ENCODE measurements at regions not wholly inside any gene's neighbourhood (a gene's known extent, or its start where the extent isn't known, plus 50 kb on each side); places are given as distances from the start of the nearest gene placed in this dataset.

- peak; percentile 53 for DNase-seq (ENCODE audit: insufficient read length, low spot score, missing footprints)
- no peak for TF ChIP-seq CTCF (IDR thresholded peaks at IDR 0.05; ENCODE audit: extremely low read depth, low read depth, low read length)
- Histone ChIP-seq H4K20me1 (ENCODE audit: insufficient read depth, low read length) (no peaks in the 10 kb centered on the region), H3K4me3 (ENCODE audit: insufficient read depth, low read length) (no peak overlapping the region), H3K4me2 (ENCODE audit: insufficient read depth, low read length) (no peak overlapping the region), H3K4me1 (ENCODE audit: insufficient read depth, low read length) (no peaks in the 10 kb centered on the region), H3K27ac (ENCODE audit: low read depth, low read length) (no peak overlapping the region), H2AFZ (ENCODE audit: low read length) (no peak overlapping the region), H3K27me3 (ENCODE audit: insufficient read depth, low read length) (no peaks in the 10 kb centered on the region), H3K36me3 (ENCODE audit: insufficient read depth, low read length) (no peaks in the 10 kb centered on the region), H3K9me3 (ENCODE audit: low read depth, low read length) (peaks cover 6% of the 10 kb centered on the region), H3K79me2 (ENCODE audit: insufficient read depth, low read length) (no peaks in the 10 kb centered on the region)
Measured at GRCh38 chr7:156446990-156447389, 193.6 kb upstream of the RNF32 start.

- no peaks in the 10 kb centered on the region for H3K4me1 ChIP-seq (ENCODE audit: insufficient read depth, low read length)
- no peaks in the 10 kb centered on the region for H3K36me3 ChIP-seq (ENCODE audit: insufficient read depth, low read length)
- H3K4me3 ChIP-seq (ENCODE audit: insufficient read depth, low read length), result no peak overlapping the region
- no peak overlapping the region for H2AFZ ChIP-seq (ENCODE audit: low read length)
- H3K27ac ChIP-seq (ENCODE audit: low read depth, low read length), result no peak overlapping the region
- DNase-seq (ENCODE audit: insufficient read length, low spot score, missing footprints), result no peak
- H3K27me3 ChIP-seq (ENCODE audit: insufficient read depth, low read length), result no peaks in the 10 kb centered on the region
- H3K79me2 ChIP-seq (ENCODE audit: insufficient read depth, low read length), result no peaks in the 10 kb centered on the region
- no peaks in the 10 kb centered on the region for H4K20me1 ChIP-seq (ENCODE audit: insufficient read depth, low read length)
- no peak overlapping the region for H3K4me2 ChIP-seq (ENCODE audit: insufficient read depth, low read length)
- peaks cover 6% of the 10 kb centered on the region for H3K9me3 ChIP-seq (ENCODE audit: low read depth, low read length)
- no peak for TF ChIP-seq CTCF (IDR thresholded peaks at IDR 0.05; ENCODE audit: extremely low read depth, low read depth, low read length)
Measured at GRCh38 chr7:156445997-156446761, 194.4 kb upstream of the RNF32 start.

GRCh38 chr7:156442516-156442915 lies 198.1 kb upstream of the RNF32 start:
- no peaks in the 10 kb centered on the region for H3K27me3 ChIP-seq (ENCODE audit: insufficient read depth, low read length)
- no peak overlapping the region for H3K4me2 ChIP-seq (ENCODE audit: insufficient read depth, low read length)
- no peak for DNase-seq (ENCODE audit: insufficient read length, low spot score, missing footprints)
- H4K20me1 ChIP-seq (ENCODE audit: insufficient read depth, low read length), result no peaks in the 10 kb centered on the region
- H3K4me1 ChIP-seq (ENCODE audit: insufficient read depth, low read length), result no peaks in the 10 kb centered on the region
- H3K9me3 ChIP-seq (ENCODE audit: low read depth, low read length), result no peaks in the 10 kb centered on the region
- H3K4me3 ChIP-seq (ENCODE audit: insufficient read depth, low read length), result no peak overlapping the region
- H3K27ac ChIP-seq (ENCODE audit: low read depth, low read length), result no peak overlapping the region
- H3K36me3 ChIP-seq (ENCODE audit: insufficient read depth, low read length), result no peaks in the 10 kb centered on the region
- no peak for TF ChIP-seq CTCF (IDR thresholded peaks at IDR 0.05; ENCODE audit: extremely low read depth, low read depth, low read length)
- H3K79me2 ChIP-seq (ENCODE audit: insufficient read depth, low read length), result no peaks in the 10 kb centered on the region
- no peak overlapping the region for H2AFZ ChIP-seq (ENCODE audit: low read length)

- no peaks in the 10 kb centered on the region for H3K9me3 ChIP-seq (ENCODE audit: low read depth, low read length)
- no peak overlapping the region for H3K4me3 ChIP-seq (ENCODE audit: insufficient read depth, low read length)
- no peaks in the 10 kb centered on the region for H4K20me1 ChIP-seq (ENCODE audit: insufficient read depth, low read length)
- no peak overlapping the region for H3K27ac ChIP-seq (ENCODE audit: low read depth, low read length)
- H3K27me3 ChIP-seq (ENCODE audit: insufficient read depth, low read length), result no peaks in the 10 kb centered on the region
- no peaks in the 10 kb centered on the region for H3K79me2 ChIP-seq (ENCODE audit: insufficient read depth, low read length)
- TF ChIP-seq CTCF (IDR thresholded peaks at IDR 0.05; ENCODE audit: extremely low read depth, low read depth, low read length), result no peak
- peak; percentile 10 for DNase-seq (ENCODE audit: insufficient read length, low spot score, missing footprints)
- no peaks in the 10 kb centered on the region for H3K36me3 ChIP-seq (ENCODE audit: insufficient read depth, low read length)
- no peaks in the 10 kb centered on the region for H3K4me1 ChIP-seq (ENCODE audit: insufficient read depth, low read length)
- no peak overlapping the region for H3K4me2 ChIP-seq (ENCODE audit: insufficient read depth, low read length)
- H2AFZ ChIP-seq (ENCODE audit: low read length), result no peak overlapping the region
Measured at GRCh38 chr7:156440456-156440855, 200.1 kb upstream of the RNF32 start.

Measured in osteoblast (primary cell).